HEK293T (cell line): ENCODE measurements at regions not wholly inside any gene's neighbourhood (a gene's known extent, or its start where the extent isn't known, plus 50 kb on each side); places are given as distances from the start of the nearest gene placed in this dataset.

Experiments used
- ARNT ChIP-seq: fragments of 450-650 bp; IDR thresholded peaks from 2 replicates; pipeline ENCODE4 v1.6.1; 2017; ENCODE audit warnings: mild to moderate bottlenecking
- BHLHE40 ChIP-seq: fragments of 450-650 bp; IDR thresholded peaks from 2 replicates; pipeline ENCODE4 v1.6.1; 2016; ENCODE audit warnings: mild to moderate bottlenecking, moderate library complexity, borderline replicate concordance
- FOXA1 ChIP-seq: fragments of 450-650 bp; IDR thresholded peaks from 2 replicates; pipeline ENCODE4 v1.6.1; 2016; ENCODE audit warnings: mild to moderate bottlenecking
- HDGF ChIP-seq: fragments of 450-650 bp; IDR thresholded peaks from 2 replicates; pipeline ENCODE4 v1.6.1; 2017; ENCODE audit warnings: antibody characterized with exemption, borderline replicate concordance
- L3MBTL2 ChIP-seq: fragments of 450-650 bp; conservative IDR thresholded peaks from 2 replicates; pipeline ENCODE4 v1.6.1; 2016; ENCODE audit warnings: mild to moderate bottlenecking
- SP1 ChIP-seq: fragments of 450-650 bp; IDR thresholded peaks from 2 replicates; pipeline ENCODE4 v1.6.1; 2017
- ZNF384 ChIP-seq: fragments of 450-650 bp; IDR thresholded peaks from 2 replicates; pipeline ENCODE4 v1.6.1; 2016

- no peak for TF ChIP-seq ZNF384
- no peak for TF ChIP-seq ARNT
- TF ChIP-seq BHLHE40: no peak
- no peak for TF ChIP-seq HDGF
- no peak for TF ChIP-seq SP1
- no peak for TF ChIP-seq L3MBTL2
- TF ChIP-seq FOXA1: no peak
These were observed 194.3 kb downstream of the DLEU7 start for GRCh38 chr13:50649211-50649610.
